Activated T-helper 1 cell treated with Interleukin-2 at 50 U/mL for 16 hours (primary cell): ENCODE measurements at regions not wholly inside any gene's neighbourhood (a gene's known extent, or its start where the extent isn't known, plus 50 kb on each side); places are given as distances from the start of the nearest gene placed in this dataset.

Experiments
- DNase-seq: peaks from one replicate; pipeline ENCODE4 v3.0.0-alpha.2; 2020; ENCODE audit warnings: low read depth

DNA sequence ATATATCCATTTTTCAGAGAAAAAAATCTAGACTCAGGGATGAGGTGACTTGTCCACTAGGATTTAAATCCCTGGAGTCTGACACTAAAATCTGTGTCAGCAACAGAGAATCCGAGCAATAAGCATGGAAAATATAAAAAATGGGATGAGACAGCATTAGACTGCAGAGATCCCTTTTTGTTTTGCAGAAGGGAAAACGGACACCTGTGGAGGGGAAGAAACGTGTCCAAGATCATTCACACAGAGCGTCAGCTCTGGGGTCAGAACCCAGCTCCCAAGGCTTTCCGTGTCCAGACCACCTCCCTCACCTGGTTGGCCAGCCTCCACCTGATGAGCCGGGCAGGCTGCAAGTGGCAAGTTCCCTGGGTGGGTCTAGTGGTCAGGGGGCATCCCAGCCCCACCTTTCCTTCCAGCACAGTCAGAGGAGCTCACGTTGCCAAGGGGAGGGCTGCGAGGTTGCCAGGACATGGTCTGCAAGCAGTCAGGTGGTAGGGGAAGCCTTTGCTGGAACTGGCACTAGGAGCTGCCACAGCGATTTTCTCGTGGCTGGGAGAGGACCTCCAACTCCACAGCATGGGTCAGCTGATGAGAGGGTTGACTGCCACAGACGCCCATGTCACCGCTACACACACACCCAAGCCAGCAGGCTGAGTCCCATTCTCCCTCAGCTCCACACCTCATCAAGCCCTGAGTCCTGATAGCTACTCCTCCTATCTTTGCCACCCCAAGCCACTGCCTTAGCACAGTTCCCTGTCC lies 65.9 kb upstream of the CPLX2 start:
- no peak for DNase-seq

DNA sequence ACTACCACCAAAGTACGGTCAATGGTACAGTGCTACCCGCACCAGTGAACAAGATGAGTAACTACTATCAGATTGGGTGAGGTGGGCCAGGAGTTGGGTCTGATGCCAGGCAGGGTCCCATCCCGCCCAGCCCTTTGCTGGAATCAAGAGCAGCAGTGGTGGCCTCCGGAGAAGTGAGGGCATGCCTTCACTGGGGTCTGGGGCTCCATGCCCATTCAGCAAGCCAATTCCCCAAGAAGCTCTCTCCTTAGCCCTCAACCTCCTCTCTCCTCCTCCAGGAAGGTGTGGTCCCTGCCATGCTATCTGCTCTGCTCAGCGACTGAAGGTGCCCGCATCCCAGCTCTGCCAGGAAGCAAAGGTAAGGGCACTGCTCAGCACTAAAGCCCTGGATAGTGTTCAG lies 62.7 kb upstream of the CPLX2 start:
- no peak for DNase-seq

DNA sequence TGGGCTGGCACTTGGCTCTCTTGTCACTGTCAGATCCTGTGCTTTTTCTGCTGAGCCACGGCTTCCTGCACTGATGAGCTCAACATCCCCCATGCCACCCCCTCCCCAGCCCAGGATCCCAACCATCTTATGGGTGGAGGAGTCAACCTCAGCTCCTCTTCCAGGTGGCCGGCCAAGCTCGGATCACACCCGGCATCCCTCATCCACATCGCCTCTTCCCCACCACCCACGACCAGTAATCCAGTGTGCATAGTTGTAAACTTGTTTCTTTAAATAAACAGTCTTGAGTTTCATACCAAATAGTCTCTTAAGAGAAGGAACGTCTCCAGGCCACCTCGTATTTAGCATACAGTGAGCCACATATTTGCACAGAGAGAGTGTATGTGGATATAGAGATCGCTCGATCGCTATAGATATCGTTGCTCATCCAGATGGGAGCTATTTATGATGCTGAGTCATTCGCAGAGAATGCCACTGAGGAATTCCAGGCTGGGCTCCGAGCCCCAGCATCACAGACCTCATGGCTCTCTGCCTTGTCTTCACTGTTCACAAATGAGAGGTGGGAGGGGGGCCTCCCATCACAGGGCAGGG lies 61.8 kb upstream of the CPLX2 start:
- no peak for DNase-seq

DNA sequence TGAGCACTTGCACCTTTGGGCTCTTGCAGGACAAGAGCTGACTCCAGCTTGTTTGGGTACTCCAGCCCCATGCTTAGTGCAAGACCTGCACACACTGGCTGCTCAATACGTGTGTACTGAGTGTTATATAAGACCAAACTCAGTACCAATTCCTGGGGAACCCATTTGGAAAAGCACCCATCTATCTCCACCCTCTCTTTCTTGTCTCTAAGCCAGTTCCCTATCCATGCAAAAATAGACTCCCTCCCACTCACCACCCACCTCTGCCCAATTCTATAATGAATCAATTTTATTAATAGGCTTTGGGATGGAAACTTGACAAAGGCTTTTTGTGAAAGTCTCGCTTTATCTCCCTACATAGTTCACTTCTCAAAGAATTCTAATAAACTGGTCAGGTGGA lies 60.9 kb upstream of the CPLX2 start:
- DNase-seq, result no peak

DNA sequence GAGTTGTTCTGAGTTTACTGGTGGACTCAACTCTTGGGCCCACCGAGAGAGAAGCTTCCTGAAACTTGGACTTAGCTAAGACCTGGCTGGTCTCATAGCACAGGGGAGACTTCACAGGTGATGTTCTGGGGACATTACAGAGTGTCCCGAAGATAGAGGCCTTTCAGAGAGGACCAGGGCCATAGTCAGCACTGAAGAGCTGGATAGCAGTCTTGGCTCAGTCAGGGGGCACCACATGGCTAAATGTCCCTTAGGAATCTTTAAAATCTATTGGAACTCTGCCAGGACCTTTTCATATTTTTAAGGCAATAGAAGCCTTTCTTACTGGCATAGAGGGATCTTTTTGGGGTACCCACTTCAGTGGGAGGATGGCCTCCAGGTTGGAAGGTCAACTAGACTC lies 59.8 kb upstream of the CPLX2 start:
- no peak for DNase-seq

DNA sequence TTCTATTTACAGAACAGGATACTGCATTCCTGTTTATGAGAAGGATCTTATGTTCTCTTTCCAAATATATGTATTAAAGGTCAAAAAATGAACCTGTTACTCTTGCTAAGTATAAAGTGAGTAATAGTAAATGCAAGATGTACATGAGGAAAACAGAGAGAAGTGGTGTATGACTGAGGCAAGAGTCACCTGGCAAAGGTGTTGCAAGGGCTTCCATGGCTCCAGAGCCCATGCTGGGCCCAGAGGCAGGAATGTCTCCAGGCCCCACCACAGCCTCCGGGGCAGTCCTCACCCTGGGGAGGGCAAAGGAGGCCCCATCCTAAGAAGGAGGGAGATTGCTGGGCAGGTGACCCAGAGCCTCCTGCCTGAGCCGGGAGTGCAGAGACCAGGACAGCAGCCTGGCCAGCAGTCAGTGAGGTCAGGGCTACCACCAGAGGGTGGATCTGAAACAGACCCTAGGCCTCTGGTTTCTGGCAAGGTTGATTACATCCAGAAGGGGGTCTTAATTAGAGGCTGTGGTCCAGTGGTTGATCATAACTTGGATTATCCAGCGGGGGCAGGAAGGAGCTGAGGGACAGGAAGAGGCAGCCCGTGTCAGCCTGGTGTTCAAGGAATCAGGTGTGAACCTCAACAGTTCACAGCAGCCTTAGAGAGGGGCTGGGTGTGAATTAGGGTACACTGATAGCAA lies 57.3 kb upstream of the CPLX2 start:
- no peak for DNase-seq

DNA sequence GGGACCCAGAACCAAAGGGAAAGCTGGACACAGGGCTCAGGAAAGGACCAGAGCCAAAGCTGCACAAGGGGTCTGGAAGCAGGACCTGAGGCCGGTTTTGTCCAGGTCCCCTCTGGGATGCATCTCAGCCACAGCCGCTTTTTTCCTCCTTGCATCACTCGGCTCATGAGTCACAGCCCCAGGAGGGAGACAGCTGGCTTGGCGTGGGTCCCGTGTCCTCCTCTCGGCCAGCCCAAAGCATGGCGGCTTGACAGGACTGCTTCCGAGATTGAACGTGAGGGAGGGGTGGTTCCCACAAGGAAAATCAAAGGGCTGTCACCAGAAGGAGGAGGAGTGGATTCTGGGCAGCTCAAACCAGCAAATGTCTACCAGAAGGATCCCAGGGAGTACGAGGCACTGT lies 56.7 kb upstream of the CPLX2 start:
- no peak for DNase-seq

DNA sequence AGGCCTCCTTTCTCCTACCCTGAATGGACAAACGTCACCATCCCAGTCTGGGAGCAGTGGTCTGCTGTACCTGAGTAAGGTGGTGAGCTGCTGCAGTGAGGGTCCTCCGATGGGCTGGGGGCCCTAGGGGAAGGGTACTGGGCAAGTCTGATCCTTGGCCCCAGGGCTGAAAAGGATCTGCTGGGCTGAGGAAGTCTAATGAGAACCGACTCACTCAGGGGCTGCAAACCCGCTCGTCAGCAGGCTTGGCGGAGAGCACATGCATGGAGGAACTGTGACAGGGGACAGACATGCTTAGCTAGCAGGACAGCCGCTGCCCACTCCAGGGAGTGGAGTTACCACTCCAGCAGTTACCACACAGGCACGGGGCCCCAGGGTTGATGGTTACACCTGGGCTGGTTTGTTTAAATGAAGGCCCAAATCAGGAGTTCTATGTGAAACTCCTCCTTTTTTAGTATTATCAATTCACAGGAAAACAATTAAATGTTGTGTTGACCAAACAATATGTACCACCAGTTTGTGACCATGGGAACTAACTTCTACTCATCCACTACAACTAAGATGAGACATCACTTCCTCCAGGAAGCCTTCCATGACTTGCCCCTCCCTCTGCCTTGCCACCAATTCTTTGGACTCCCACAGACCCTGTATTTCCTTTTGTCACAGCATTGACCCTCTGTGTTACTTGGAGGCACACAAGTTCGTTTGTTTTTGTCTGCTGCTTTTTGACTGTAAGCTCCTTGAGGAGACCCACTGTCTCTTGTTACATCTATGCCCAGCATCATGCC lies 56.1 kb upstream of the CPLX2 start:
- DNase-seq, result no peak

DNA sequence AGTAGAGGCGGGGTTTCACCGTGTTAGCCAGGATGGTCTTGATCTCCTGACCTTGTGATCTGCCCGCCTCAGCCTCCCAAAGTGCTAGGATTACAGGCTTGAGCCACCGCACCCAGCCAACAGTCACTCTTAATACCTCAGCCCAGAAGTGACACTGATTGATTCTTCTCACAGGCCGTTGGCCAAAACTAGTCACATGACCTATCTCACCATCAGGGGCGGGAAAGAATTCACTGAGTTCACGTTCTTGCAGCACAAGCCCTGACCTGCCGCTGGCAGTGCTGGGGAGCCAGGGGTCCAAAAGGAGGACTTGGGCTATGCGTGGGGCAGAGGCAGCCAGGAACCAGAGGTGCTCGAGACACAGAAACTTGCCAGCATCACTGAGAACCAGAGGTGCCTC lies 55.0 kb upstream of the CPLX2 start:
- no peak for DNase-seq

DNA sequence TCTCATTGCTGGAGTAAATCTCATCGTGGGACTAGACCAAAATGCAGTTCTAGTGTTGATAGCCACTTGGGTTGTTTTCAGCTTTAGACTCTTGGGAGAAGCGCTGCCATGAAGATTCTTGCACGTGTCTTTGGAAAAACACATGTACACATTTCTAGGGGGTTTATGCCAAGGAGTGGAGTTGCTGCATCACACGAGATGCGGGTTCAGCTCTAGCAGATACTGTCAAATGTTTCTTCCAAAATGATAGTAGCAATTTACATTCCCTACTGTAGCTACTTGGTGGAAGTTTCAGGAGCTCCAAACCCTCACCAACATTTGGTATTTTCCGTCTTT lies 52.3 kb upstream of the CPLX2 start:
- no peak for DNase-seq

DNA sequence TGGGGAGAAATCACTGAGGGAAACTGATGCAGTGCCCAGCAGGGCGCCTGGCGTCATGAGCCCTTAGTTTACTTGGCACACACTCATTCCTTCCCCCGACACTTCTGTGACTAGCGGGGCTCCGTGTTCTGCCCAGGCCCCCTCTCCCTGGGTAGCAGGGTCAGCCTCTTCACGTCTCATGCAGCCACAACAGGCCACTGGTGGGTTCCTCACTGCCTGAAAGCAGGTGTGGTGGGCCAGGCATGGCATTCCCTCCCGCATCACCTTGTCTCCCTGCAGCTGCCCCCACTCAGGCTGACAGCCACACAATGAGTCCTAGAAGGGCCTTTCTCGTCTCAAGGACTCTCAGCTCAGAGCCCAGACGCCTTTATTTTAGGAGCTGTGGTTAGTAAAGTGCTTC lies 51.1 kb upstream of the CPLX2 start:
- DNase-seq, result no peak
